Lower lobe of right lung (tissue), 2 donors: ENCODE measurements at regions not wholly inside any gene's neighbourhood (a gene's known extent, or its start where the extent isn't known, plus 50 kb on each side); places are given as distances from the start of the nearest gene placed in this dataset.

Source experiments
- ATAC-seq, 2 donors: fragments of 200-7000 bp; cut with Tn5 transposase; one replicate each; pipeline ENCODE4 v1.9.1; 2020 to 2022; ENCODE audit warnings: mild to moderate bottlenecking in 2 of 2, moderate library complexity in 2 of 2
- DNase-seq: peaks from one replicate; pipeline ENCODE4 v3.0.0-alpha.2; 2020
- H3K27ac ChIP-seq: fragments of 200-600 bp; one replicate; pipeline ENCODE4 v1.8.0; 2022
- H3K27me3 ChIP-seq: fragments of 200-600 bp; one replicate; pipeline ENCODE4 v1.8.0; 2022; ENCODE audit warnings: low read depth
- H3K36me3 ChIP-seq: fragments of 200-600 bp; one replicate; pipeline ENCODE4 v1.8.0; 2022; ENCODE audit warnings: mild to moderate bottlenecking
- H3K4me1 ChIP-seq: fragments of 200-600 bp; one replicate; pipeline ENCODE4 v1.8.0; 2022
- H3K4me3 ChIP-seq: fragments of 200-600 bp; one replicate; pipeline ENCODE4 v1.8.0; 2022; ENCODE audit warnings: mild to moderate bottlenecking
- H3K9me3 ChIP-seq: fragments of 200-600 bp; one replicate; pipeline ENCODE4 v1.8.0; 2022
- CTCF ChIP-seq: fragments of 200-600 bp; IDR thresholded peaks from one replicate; pipeline ENCODE4 v1.8.0; 2022; ENCODE audit warnings: antibody characterized with exemption, mild to moderate bottlenecking
- intact Hi-C: fragments of 100-400 bp; cut with DNase I; formaldehyde crosslinking; loops from one replicate; pipeline ENCODE4 v1.11.0; 2022
- donor health status: DM: no; HTN: yes; CAD: no; lungs with severe emphysema.

DNA sequence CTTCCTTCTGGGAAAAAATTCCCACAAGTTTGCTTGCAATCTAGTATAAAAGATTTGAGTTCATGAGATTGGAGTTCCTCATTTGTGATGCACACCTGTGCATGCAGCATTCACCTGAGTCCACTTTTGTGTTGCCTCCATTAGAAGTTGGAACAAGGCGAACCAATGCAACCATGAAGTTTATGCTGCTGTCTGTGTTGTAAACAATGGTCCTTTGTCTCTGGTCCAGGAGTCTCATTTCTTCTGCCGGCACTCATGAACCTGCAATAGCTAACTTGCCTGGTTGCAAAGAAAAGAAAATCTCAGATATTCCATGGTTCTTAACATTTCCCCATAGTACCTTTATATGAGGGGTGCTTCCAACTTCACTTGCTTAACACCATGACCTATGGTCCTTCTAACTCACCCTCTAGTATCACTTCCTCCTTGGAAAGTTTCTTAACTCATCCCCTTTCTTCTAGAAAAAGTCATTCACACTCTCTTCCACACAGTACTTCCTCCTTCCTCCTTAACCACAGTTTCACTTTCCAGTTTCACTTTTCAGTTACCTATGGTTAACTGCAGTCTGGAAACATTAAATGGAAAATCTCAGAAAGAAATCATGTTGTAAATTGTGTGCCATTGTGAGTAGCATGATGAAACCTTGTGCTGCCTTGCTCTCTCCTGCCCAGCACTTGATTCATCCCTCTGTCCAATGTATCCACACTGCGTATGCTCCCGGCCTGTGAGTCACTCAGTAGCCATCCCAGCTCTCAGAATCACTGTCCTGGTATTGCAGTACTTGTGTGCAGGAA, 128.8 kb upstream of the TRIB2 start:
- no peaks in the 10 kb centered on the region for H3K36me3 ChIP-seq

GRCh38 chr2:12588986-12589385, 127.8 kb upstream of the TRIB2 start:
- DNase-seq (no peak), ATAC-seq (no peak)
- H3K4me3 ChIP-seq: no peak overlapping the region
- no peak for TF ChIP-seq CTCF
- H3K36me3 ChIP-seq: no peaks in the 10 kb centered on the region
- intact Hi-C loops: no loop called here
- no peak overlapping the region for H3K27ac ChIP-seq
- H3K27me3 ChIP-seq: no peaks in the 10 kb centered on the region
- H3K4me1 ChIP-seq: peaks cover 16% of the 10 kb centered on the region
- H3K9me3 ChIP-seq: no peaks in the 10 kb centered on the region

More for the DNA sequence above, 128.8 kb upstream of the TRIB2 start:
- Histone ChIP-seq H3K9me3 (no peaks in the 10 kb centered on the region), H3K27me3 (no peaks in the 10 kb centered on the region), H3K4me1 (peaks cover 16% of the 10 kb centered on the region), H3K27ac (peak overlapping the region; percentile 54), H3K4me3 (no peak overlapping the region)
- ATAC-seq (peak; percentile 86 to 91), DNase-seq (no peak)
- intact Hi-C loops: no loop called here
- TF ChIP-seq CTCF: no peak

DNA sequence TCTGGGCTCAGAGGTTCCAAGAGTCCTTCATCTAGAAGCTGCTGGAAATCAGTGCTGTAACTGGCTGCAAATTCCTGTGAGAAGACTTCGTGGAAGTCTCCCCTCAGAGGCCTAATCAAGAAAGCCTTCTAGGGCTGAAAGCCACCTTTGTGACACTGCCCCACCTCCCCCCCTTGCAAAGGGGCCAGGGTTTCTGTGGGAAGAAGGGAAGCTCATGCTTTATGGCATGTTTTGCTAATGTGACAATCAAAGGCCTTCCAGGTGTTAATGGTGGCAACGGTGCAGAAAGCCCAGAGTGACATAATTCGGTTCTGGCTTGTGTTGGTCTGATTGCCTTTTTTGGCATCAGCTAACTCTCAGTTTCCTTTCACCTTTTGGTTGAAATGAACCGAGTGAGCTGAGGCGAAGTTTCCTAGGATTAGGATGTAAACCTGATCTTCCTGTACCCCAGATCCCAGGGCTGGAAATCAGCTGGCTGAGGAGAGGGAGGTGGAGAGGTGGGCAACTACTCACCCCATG, 126.9 kb upstream of the TRIB2 start:
- Histone ChIP-seq H3K36me3 (no peaks in the 10 kb centered on the region), H3K27ac (no peak overlapping the region), H3K4me3 (no peak overlapping the region), H3K4me1 (peaks cover 16% of the 10 kb centered on the region), H3K27me3 (no peaks in the 10 kb centered on the region), H3K9me3 (no peaks in the 10 kb centered on the region)
- intact Hi-C loops: no loop called here
- TF ChIP-seq CTCF: no peak
- ATAC-seq: no peak
- no peak for DNase-seq

DNA sequence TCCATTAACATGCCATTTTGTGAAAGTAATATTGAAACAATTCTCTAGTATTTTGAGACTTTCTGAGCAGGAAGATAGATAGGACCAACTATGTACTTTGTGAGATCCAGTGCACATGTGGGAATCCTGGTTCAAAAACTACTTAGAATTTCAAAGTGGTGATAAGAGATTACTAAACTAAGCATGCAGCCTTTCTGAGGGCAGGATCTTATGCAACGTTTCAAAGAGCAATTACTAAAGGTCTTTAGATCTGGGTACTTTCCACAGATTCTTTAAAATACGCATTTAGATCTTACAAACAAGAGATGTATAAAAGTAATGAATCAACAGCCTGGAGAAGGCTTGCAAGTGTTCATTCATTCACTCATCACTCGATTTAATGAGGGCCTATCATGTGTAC, 124.4 kb upstream of the TRIB2 start:
- Histone ChIP-seq H3K36me3 (no peaks in the 10 kb centered on the region), H3K4me1 (peaks cover 22% of the 10 kb centered on the region), H3K27ac (no peak overlapping the region), H3K9me3 (no peaks in the 10 kb centered on the region), H3K27me3 (no peaks in the 10 kb centered on the region), H3K4me3 (no peak overlapping the region)
- intact Hi-C loops: no loop called here
- no peak for ATAC-seq
- no peak for DNase-seq
- no peak for TF ChIP-seq CTCF

GRCh38 chr2:12594590-12594989, 122.1 kb upstream of the TRIB2 start:
- Histone ChIP-seq H3K4me3 (no peak overlapping the region), H3K4me1 (peaks cover 5% of the 10 kb centered on the region), H3K27me3 (no peaks in the 10 kb centered on the region), H3K36me3 (no peaks in the 10 kb centered on the region), H3K27ac (no peak overlapping the region), H3K9me3 (no peaks in the 10 kb centered on the region)
- ATAC-seq (no peak), DNase-seq (no peak)
- intact Hi-C loops: no loop called here
- no peak for TF ChIP-seq CTCF
